Stomach smooth muscle (tissue), 2 donors: ENCODE measurements at regions not wholly inside any gene's neighbourhood (a gene's known extent, or its start where the extent isn't known, plus 50 kb on each side); places are given as distances from the start of the nearest gene placed in this dataset.

Source experiments
- H3K27ac ChIP-seq: one replicate; pipeline ENCODE4 v1.7.0; 2013; ENCODE audit warnings: mild to moderate bottlenecking, low read length, inconsistent platforms
- H3K27me3 ChIP-seq, 2 donors: one replicate each; pipeline ENCODE4 v1.7.0; 2013; ENCODE audit warnings: low read length in 2 of 2; ENCODE audit not compliant: insufficient read depth in 2 of 2, control insufficient read depth in 1 of 2
- H3K36me3 ChIP-seq, 2 donors: one replicate each; pipeline ENCODE4 v1.7.0; 2013; ENCODE audit warnings: low read length in 2 of 2; ENCODE audit not compliant: control insufficient read depth in 2 of 2, insufficient read depth in 2 of 2
- H3K4me1 ChIP-seq: one replicate; pipeline ENCODE4 v1.7.0; 2013; ENCODE audit warnings: low read length; ENCODE audit not compliant: control insufficient read depth, insufficient read depth
- H3K4me3 ChIP-seq, 2 donors: one replicate each; pipeline ENCODE4 v1.7.0; 2013; ENCODE audit warnings: low read length in 2 of 2
- H3K9ac ChIP-seq, 2 donors: one replicate each; pipeline ENCODE4 v1.7.0; 2013; ENCODE audit warnings: low read length in 2 of 2, mild to moderate bottlenecking in 1 of 2
- H3K9me3 ChIP-seq, 2 donors: one replicate each; pipeline ENCODE4 v1.7.0; 2013; ENCODE audit warnings: low read length in 2 of 2; ENCODE audit not compliant: control insufficient read depth in 2 of 2
- donor health status: healthy.
- donor health status: Pancreatic carcinoma.

- H3K27ac ChIP-seq, result peak overlapping the region; percentile 93
- H3K4me3 ChIP-seq, result peak overlapping the region in 1 of 2 donors; percentile 29
- H3K27me3 ChIP-seq, result no peaks in the 10 kb centered on the region
- H3K36me3 ChIP-seq, result no peaks in the 10 kb centered on the region
- H3K9ac ChIP-seq, result peak overlapping the region; percentile 51 to 64
- peaks cover 50% of the 10 kb centered on the region for H3K4me1 ChIP-seq
- no peaks in the 10 kb centered on the region for H3K9me3 ChIP-seq
Measured at GRCh38 chr10:78332012-78332411, 298.3 kb downstream of the RPS24 start.

GRCh38 chr10:78332657-78333056, 299.0 kb downstream of the RPS24 start:
- Histone ChIP-seq H3K27ac (peak overlapping the region; percentile 93), H3K4me1 (peaks cover 52% of the 10 kb centered on the region)

GRCh38 chr10:78333362-78334143, 299.9 kb downstream of the RPS24 start:
- no peak overlapping the region for H3K4me3 ChIP-seq
- no peaks in the 10 kb centered on the region for H3K9me3 ChIP-seq
- peak overlapping the region; percentile 93 for H3K27ac ChIP-seq
- peaks cover 55% of the 10 kb centered on the region for H3K4me1 ChIP-seq
- no peak overlapping the region for H3K9ac ChIP-seq
- no peaks in the 10 kb centered on the region for H3K36me3 ChIP-seq
- no peaks in the 10 kb centered on the region for H3K27me3 ChIP-seq

More at GRCh38 chr10:78332657-78333056, 299.0 kb downstream of the RPS24 start:
- no peaks in the 10 kb centered on the region for H3K9me3 ChIP-seq
- no peaks in the 10 kb centered on the region for H3K36me3 ChIP-seq
- H3K9ac ChIP-seq, result peak overlapping the region in 1 of 2 donors; percentile 38
- H3K27me3 ChIP-seq, result no peaks in the 10 kb centered on the region
- no peak overlapping the region for H3K4me3 ChIP-seq

- peak overlapping the region; percentile 60 for H3K27ac ChIP-seq
- no peak overlapping the region for H3K4me3 ChIP-seq
- no peaks in the 10 kb centered on the region for H3K27me3 ChIP-seq
- H3K4me1 ChIP-seq, result peaks cover 64% of the 10 kb centered on the region
- no peaks in the 10 kb centered on the region for H3K9me3 ChIP-seq
- peak overlapping the region in 1 of 2 donors; percentile 36 for H3K9ac ChIP-seq
- no peaks in the 10 kb centered on the region for H3K36me3 ChIP-seq
Measured at GRCh38 chr10:78335371-78335690, 301.7 kb downstream of the RPS24 start.

GRCh38 chr10:78335691-78336401, 302.2 kb downstream of the RPS24 start:
- Histone ChIP-seq H3K4me3 (no peak overlapping the region), H3K27ac (peak overlapping the region; percentile 60)

GRCh38 chr10:78336402-78336791, 302.7 kb downstream of the RPS24 start:
- peak overlapping the region; percentile 60 for H3K27ac ChIP-seq
- H3K4me1 ChIP-seq, result peaks cover 57% of the 10 kb centered on the region
- peak overlapping the region in 1 of 2 donors; percentile 21 for H3K9ac ChIP-seq
- no peak overlapping the region for H3K4me3 ChIP-seq
- no peaks in the 10 kb centered on the region for H3K27me3 ChIP-seq
- no peaks in the 10 kb centered on the region for H3K9me3 ChIP-seq
- no peaks in the 10 kb centered on the region for H3K36me3 ChIP-seq

More at GRCh38 chr10:78335691-78336401, 302.2 kb downstream of the RPS24 start:
- Histone ChIP-seq H3K27me3 (no peaks in the 10 kb centered on the region), H3K9me3 (no peaks in the 10 kb centered on the region), H3K36me3 (no peaks in the 10 kb centered on the region), H3K9ac (peak overlapping the region in 1 of 2 donors; percentile 36), H3K4me1 (peaks cover 62% of the 10 kb centered on the region)

GRCh38 chr10:78337016-78337415, 303.4 kb downstream of the RPS24 start:
- H3K27me3 ChIP-seq, result no peaks in the 10 kb centered on the region
- H3K9ac ChIP-seq, result no peak overlapping the region
- H3K27ac ChIP-seq, result peak overlapping the region; percentile 60
- H3K4me3 ChIP-seq, result no peak overlapping the region
- H3K4me1 ChIP-seq, result peaks cover 51% of the 10 kb centered on the region
- H3K9me3 ChIP-seq, result no peaks in the 10 kb centered on the region
- H3K36me3 ChIP-seq, result no peaks in the 10 kb centered on the region

- Histone ChIP-seq H3K27ac (no peak overlapping the region), H3K36me3 (no peaks in the 10 kb centered on the region), H3K4me1 (peaks cover 43% of the 10 kb centered on the region), H3K9me3 (no peaks in the 10 kb centered on the region), H3K27me3 (no peaks in the 10 kb centered on the region), H3K4me3 (no peak overlapping the region), H3K9ac (no peak overlapping the region)
Measured at GRCh38 chr10:78337646-78338391, 304.2 kb downstream of the RPS24 start.

GRCh38 chr10:78338717-78339116, 305.1 kb downstream of the RPS24 start:
- no peaks in the 10 kb centered on the region for H3K9me3 ChIP-seq
- no peak overlapping the region for H3K27ac ChIP-seq
- H3K36me3 ChIP-seq, result no peaks in the 10 kb centered on the region
- peaks cover 40% of the 10 kb centered on the region for H3K4me1 ChIP-seq
- H3K9ac ChIP-seq, result no peak overlapping the region
- H3K4me3 ChIP-seq, result no peak overlapping the region
- H3K27me3 ChIP-seq, result no peaks in the 10 kb centered on the region

- H3K27ac ChIP-seq, result no peak overlapping the region
- H3K36me3 ChIP-seq, result no peaks in the 10 kb centered on the region
- no peaks in the 10 kb centered on the region for H3K27me3 ChIP-seq
- no peaks in the 10 kb centered on the region for H3K9me3 ChIP-seq
- H3K9ac ChIP-seq, result no peak overlapping the region
- peaks cover 40% of the 10 kb centered on the region for H3K4me1 ChIP-seq
- H3K4me3 ChIP-seq, result no peak overlapping the region
Measured at GRCh38 chr10:78339251-78339650, 305.6 kb downstream of the RPS24 start.
